Keratinocyte (primary cell): ENCODE measurements at regions not wholly inside any gene's neighbourhood (a gene's known extent, or its start where the extent isn't known, plus 50 kb on each side); places are given as distances from the start of the nearest gene placed in this dataset.

Source experiments
- EZH2 ChIP-seq: IDR thresholded peaks from one replicate; pipeline ENCODE4 v1.6.1; 2012; ENCODE audit warnings: inconsistent platforms, mild to moderate bottlenecking, low read length, moderate library complexity
- TF ChIP-seq, protein P1 (sequence below), 3 experiments: IDR thresholded peaks in 1 of 3; conservative IDR thresholded peaks in 1 of 3; optimal IDR thresholded peaks in 1 of 3; 2 replicates in 2 of 3; 3 replicates in 1 of 3; pipeline versions ENCODE3 to v1.5.1; 2011; ENCODE audit warnings: low read length in 3 of 3, mild to moderate bottlenecking in 3 of 3, moderate library complexity in 2 of 3, control low read depth in 1 of 3, inconsistent platforms in 1 of 3; ENCODE audit not compliant: insufficient read depth in 2 of 3; ENCODE audit errors: extremely low read depth in 1 of 3

GRCh38 chr20:22732751-22733150 lies 148.4 kb upstream of the FOXA2 start:
- TF ChIP-seq, protein P1, sequence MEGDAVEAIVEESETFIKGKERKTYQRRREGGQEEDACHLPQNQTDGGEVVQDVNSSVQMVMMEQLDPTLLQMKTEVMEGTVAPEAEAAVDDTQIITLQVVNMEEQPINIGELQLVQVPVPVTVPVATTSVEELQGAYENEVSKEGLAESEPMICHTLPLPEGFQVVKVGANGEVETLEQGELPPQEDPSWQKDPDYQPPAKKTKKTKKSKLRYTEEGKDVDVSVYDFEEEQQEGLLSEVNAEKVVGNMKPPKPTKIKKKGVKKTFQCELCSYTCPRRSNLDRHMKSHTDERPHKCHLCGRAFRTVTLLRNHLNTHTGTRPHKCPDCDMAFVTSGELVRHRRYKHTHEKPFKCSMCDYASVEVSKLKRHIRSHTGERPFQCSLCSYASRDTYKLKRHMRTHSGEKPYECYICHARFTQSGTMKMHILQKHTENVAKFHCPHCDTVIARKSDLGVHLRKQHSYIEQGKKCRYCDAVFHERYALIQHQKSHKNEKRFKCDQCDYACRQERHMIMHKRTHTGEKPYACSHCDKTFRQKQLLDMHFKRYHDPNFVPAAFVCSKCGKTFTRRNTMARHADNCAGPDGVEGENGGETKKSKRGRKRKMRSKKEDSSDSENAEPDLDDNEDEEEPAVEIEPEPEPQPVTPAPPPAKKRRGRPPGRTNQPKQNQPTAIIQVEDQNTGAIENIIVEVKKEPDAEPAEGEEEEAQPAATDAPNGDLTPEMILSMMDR (optimal IDR thresholded peaks at IDR 0.05 in 1 of 3, IDR thresholded peaks at IDR 0.05 in 1 of 3, conservative IDR thresholded peaks at IDR 0.05 in 1 of 3; ENCODE audit: extremely low read depth in 1 of 3, insufficient read depth in 2 of 3, low read length in 3 of 3), result peak in 1 of 3 experiments; percentile 4
- no peak for TF ChIP-seq EZH2
